ENCODE measurements at regions not wholly inside any gene's neighbourhood (a gene's known extent, or its start where the extent isn't known, plus 50 kb on each side); places are given as distances from the start of the nearest gene placed in this dataset.

- Histone ChIP-seq H4K20me1 (ENCODE audit: control insufficient read depth, extremely low read depth, insufficient read depth, low read length) (no peaks in the 10 kb centered on the region), H3K4me1 (ENCODE audit: control insufficient read depth, extremely low read depth, insufficient read depth, low read length) (no peaks in the 10 kb centered on the region), H3K27ac (ENCODE audit: insufficient read depth, low read length) (no peak overlapping the region), H3K79me2 (ENCODE audit: control insufficient read depth, insufficient read depth, low read length) (no peaks in the 10 kb centered on the region), H3K4me2 (ENCODE audit: extremely low read depth, insufficient read depth, low read length) (no peak overlapping the region), H3K9me3 (ENCODE audit: control insufficient read depth, insufficient read depth, low read depth, low read length) (no peaks in the 10 kb centered on the region), H3K36me3 (ENCODE audit: control insufficient read depth, insufficient read depth, low read length) (no peaks in the 10 kb centered on the region), H2AFZ (ENCODE audit: low read length) (no peak overlapping the region), H3K27me3 (ENCODE audit: control insufficient read depth, insufficient read depth, low read length) (no peaks in the 10 kb centered on the region), H3K9ac (ENCODE audit: insufficient read depth, low read length) (no peak overlapping the region), H3K4me3 (replicated peaks in 1 of 4; ENCODE audit: control extremely low read depth in 1 of 4, insufficient read depth in 1 of 4, low read depth in 3 of 4, low read length in 4 of 4) (no peak overlapping the region)
- no peak for TF ChIP-seq EZH2 (IDR thresholded peaks at IDR 0.05; ENCODE audit: low read length, missing control alignments)
- no peak for TF ChIP-seq CTCF (conservative IDR thresholded peaks at IDR 0.05 in 1 of 2, IDR thresholded peaks at IDR 0.05 in 1 of 2; ENCODE audit: low read depth in 1 of 2, low read length in 2 of 2)
- no peak for DNase-seq (ENCODE audit: low read depth in 2 of 2)
Observed at GRCh38 chr3:102193255-102193654, 241.6 kb upstream of the ZPLD1 start.

- Histone ChIP-seq H3K4me2 (ENCODE audit: extremely low read depth, insufficient read depth, low read length) (no peak overlapping the region), H3K9ac (ENCODE audit: insufficient read depth, low read length) (no peak overlapping the region), H3K36me3 (ENCODE audit: control insufficient read depth, insufficient read depth, low read length) (no peaks in the 10 kb centered on the region), H2AFZ (ENCODE audit: low read length) (no peak overlapping the region), H3K27me3 (ENCODE audit: control insufficient read depth, insufficient read depth, low read length) (no peaks in the 10 kb centered on the region), H3K4me3 (replicated peaks in 1 of 4; ENCODE audit: control extremely low read depth in 1 of 4, insufficient read depth in 1 of 4, low read depth in 3 of 4, low read length in 4 of 4) (no peak overlapping the region), H4K20me1 (ENCODE audit: control insufficient read depth, extremely low read depth, insufficient read depth, low read length) (no peaks in the 10 kb centered on the region), H3K79me2 (ENCODE audit: control insufficient read depth, insufficient read depth, low read length) (no peaks in the 10 kb centered on the region), H3K9me3 (ENCODE audit: control insufficient read depth, insufficient read depth, low read depth, low read length) (no peaks in the 10 kb centered on the region), H3K27ac (ENCODE audit: insufficient read depth, low read length) (no peak overlapping the region), H3K4me1 (ENCODE audit: control insufficient read depth, extremely low read depth, insufficient read depth, low read length) (no peaks in the 10 kb centered on the region)
- no peak for DNase-seq (ENCODE audit: low read depth in 2 of 2)
- TF ChIP-seq EZH2 (IDR thresholded peaks at IDR 0.05; ENCODE audit: low read length, missing control alignments) (no peak), CTCF (conservative IDR thresholded peaks at IDR 0.05 in 1 of 2, IDR thresholded peaks at IDR 0.05 in 1 of 2; ENCODE audit: low read depth in 1 of 2, low read length in 2 of 2) (no peak)
Observed at GRCh38 chr3:102194001-102194400, 240.8 kb upstream of the ZPLD1 start.

GRCh38 chr3:102194760-102195159, 240.1 kb upstream of the ZPLD1 start:
- H3K27me3 ChIP-seq (ENCODE audit: control insufficient read depth, insufficient read depth, low read length), result no peaks in the 10 kb centered on the region
- DNase-seq (ENCODE audit: low read depth in 2 of 2), result no peak

More at GRCh38 chr3:102194760-102195159, 240.1 kb upstream of the ZPLD1 start:
- Histone ChIP-seq H3K9me3 (ENCODE audit: control insufficient read depth, insufficient read depth, low read depth, low read length) (no peaks in the 10 kb centered on the region), H3K27ac (ENCODE audit: insufficient read depth, low read length) (no peak overlapping the region), H3K4me2 (ENCODE audit: extremely low read depth, insufficient read depth, low read length) (no peak overlapping the region), H4K20me1 (ENCODE audit: control insufficient read depth, extremely low read depth, insufficient read depth, low read length) (no peaks in the 10 kb centered on the region), H2AFZ (ENCODE audit: low read length) (no peak overlapping the region), H3K36me3 (ENCODE audit: control insufficient read depth, insufficient read depth, low read length) (no peaks in the 10 kb centered on the region), H3K79me2 (ENCODE audit: control insufficient read depth, insufficient read depth, low read length) (no peaks in the 10 kb centered on the region), H3K4me1 (ENCODE audit: control insufficient read depth, extremely low read depth, insufficient read depth, low read length) (no peaks in the 10 kb centered on the region), H3K9ac (ENCODE audit: insufficient read depth, low read length) (no peak overlapping the region), H3K4me3 (replicated peaks in 1 of 4; ENCODE audit: control extremely low read depth in 1 of 4, insufficient read depth in 1 of 4, low read depth in 3 of 4, low read length in 4 of 4) (no peak overlapping the region)
- TF ChIP-seq EZH2 (IDR thresholded peaks at IDR 0.05; ENCODE audit: low read length, missing control alignments), result no peak
- no peak for TF ChIP-seq CTCF (conservative IDR thresholded peaks at IDR 0.05 in 1 of 2, IDR thresholded peaks at IDR 0.05 in 1 of 2; ENCODE audit: low read depth in 1 of 2, low read length in 2 of 2)

Measured in fibroblast of lung (primary cell).